ENCODE measurements at regions not wholly inside any gene's neighbourhood (a gene's known extent, or its start where the extent isn't known, plus 50 kb on each side); places are given as distances from the start of the nearest gene placed in this dataset.

GRCh38 chr5:57831932-57832331, 349.3 kb upstream of the ACTBL2 start:
- Histone ChIP-seq H3K9me3 (ENCODE audit: insufficient read depth, low read length, severe bottlenecking) (no peaks in the 10 kb centered on the region), H3K4me1 (ENCODE audit: insufficient read depth, low read length) (no peaks in the 10 kb centered on the region), H3K4me3 (ENCODE audit: low read depth in 1 of 2, low read length in 2 of 2) (no peak overlapping the region), H2AFZ (ENCODE audit: low read depth, low read length) (no peak overlapping the region), H4K20me1 (ENCODE audit: insufficient read depth, low read length) (no peaks in the 10 kb centered on the region), H3K27me3 (ENCODE audit: insufficient read depth, low read length, poor library complexity) (no peaks in the 10 kb centered on the region), H3K4me2 (ENCODE audit: insufficient read depth, low read length) (no peak overlapping the region), H3K79me2 (ENCODE audit: insufficient read depth, low read length) (no peaks in the 10 kb centered on the region), H3K27ac (ENCODE audit: low read length) (no peak overlapping the region), H3K36me3 (ENCODE audit: insufficient read depth, low read length) (no peaks in the 10 kb centered on the region), H3K9ac (ENCODE audit: low read depth, low read length) (no peak overlapping the region)
- ATAC-seq (ENCODE audit: insufficient read depth, low read depth) (no peak), DNase-seq (no peak)
- TF ChIP-seq CTCF (IDR thresholded peaks at IDR 0.05; ENCODE audit: borderline replicate concordance, extremely low read depth, low read length, poor library complexity, severe bottlenecking): no peak
- no peak for TF ChIP-seq EZH2 (IDR thresholded peaks at IDR 0.05; ENCODE audit: borderline replicate concordance, low read depth, low read length, severe bottlenecking)

GRCh38 chr5:57831090-57831489, 348.5 kb upstream of the ACTBL2 start:
- Histone ChIP-seq H4K20me1 (ENCODE audit: insufficient read depth, low read length) (no peaks in the 10 kb centered on the region), H3K27ac (ENCODE audit: low read length) (no peak overlapping the region), H3K4me3 (ENCODE audit: low read depth in 1 of 2, low read length in 2 of 2) (no peak overlapping the region), H3K4me1 (ENCODE audit: insufficient read depth, low read length) (no peaks in the 10 kb centered on the region), H3K9me3 (ENCODE audit: insufficient read depth, low read length, severe bottlenecking) (no peaks in the 10 kb centered on the region), H3K27me3 (ENCODE audit: insufficient read depth, low read length, poor library complexity) (no peaks in the 10 kb centered on the region), H3K4me2 (ENCODE audit: insufficient read depth, low read length) (no peak overlapping the region), H3K36me3 (ENCODE audit: insufficient read depth, low read length) (no peaks in the 10 kb centered on the region), H3K79me2 (ENCODE audit: insufficient read depth, low read length) (no peaks in the 10 kb centered on the region), H3K9ac (ENCODE audit: low read depth, low read length) (no peak overlapping the region), H2AFZ (ENCODE audit: low read depth, low read length) (no peak overlapping the region)
- TF ChIP-seq EZH2 (IDR thresholded peaks at IDR 0.05; ENCODE audit: borderline replicate concordance, low read depth, low read length, severe bottlenecking) (no peak), CTCF (IDR thresholded peaks at IDR 0.05; ENCODE audit: borderline replicate concordance, extremely low read depth, low read length, poor library complexity, severe bottlenecking) (no peak)
- ATAC-seq (ENCODE audit: insufficient read depth, low read depth): no peak
- DNase-seq: no peak

- Histone ChIP-seq H2AFZ (ENCODE audit: low read depth, low read length) (no peak overlapping the region), H3K9ac (ENCODE audit: low read depth, low read length) (no peak overlapping the region), H3K27me3 (ENCODE audit: insufficient read depth, low read length, poor library complexity) (no peaks in the 10 kb centered on the region), H3K27ac (ENCODE audit: low read length) (no peak overlapping the region), H3K36me3 (ENCODE audit: insufficient read depth, low read length) (no peaks in the 10 kb centered on the region), H3K4me2 (ENCODE audit: insufficient read depth, low read length) (no peak overlapping the region), H3K79me2 (ENCODE audit: insufficient read depth, low read length) (no peaks in the 10 kb centered on the region), H3K4me1 (ENCODE audit: insufficient read depth, low read length) (no peaks in the 10 kb centered on the region), H3K4me3 (ENCODE audit: low read depth in 1 of 2, low read length in 2 of 2) (no peak overlapping the region), H3K9me3 (ENCODE audit: insufficient read depth, low read length, severe bottlenecking) (no peaks in the 10 kb centered on the region), H4K20me1 (ENCODE audit: insufficient read depth, low read length) (no peaks in the 10 kb centered on the region)
- ATAC-seq (ENCODE audit: insufficient read depth, low read depth): no peak
- TF ChIP-seq CTCF (IDR thresholded peaks at IDR 0.05; ENCODE audit: borderline replicate concordance, extremely low read depth, low read length, poor library complexity, severe bottlenecking): no peak
- TF ChIP-seq EZH2 (IDR thresholded peaks at IDR 0.05; ENCODE audit: borderline replicate concordance, low read depth, low read length, severe bottlenecking): no peak
- DNase-seq: no peak
Measured at GRCh38 chr5:57828221-57828620, 345.6 kb upstream of the ACTBL2 start.
